ENCODE measurements at regions not wholly inside any gene's neighbourhood (a gene's known extent, or its start where the extent isn't known, plus 50 kb on each side); places are given as distances from the start of the nearest gene placed in this dataset.

DNA sequence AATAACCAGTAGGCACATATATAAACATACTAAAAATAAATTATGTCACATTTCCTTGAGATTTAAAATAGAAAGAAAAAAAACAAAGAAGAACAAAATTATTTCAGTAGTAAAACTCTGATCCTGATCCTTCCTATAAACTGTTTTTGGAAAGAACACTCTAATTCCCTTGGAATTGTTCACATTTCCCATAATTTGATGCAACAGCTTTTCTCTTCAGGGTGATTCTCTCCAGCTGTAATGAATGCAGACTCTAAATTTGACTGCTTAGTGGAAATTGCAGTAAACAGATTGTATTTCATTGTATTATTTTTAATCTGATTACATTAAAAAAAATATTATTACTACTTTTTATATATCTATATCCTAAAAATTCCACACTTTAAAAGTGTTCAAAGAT is 70.2 kb upstream of the ABI3BP start:
- TF ChIP-seq, protein P1, sequence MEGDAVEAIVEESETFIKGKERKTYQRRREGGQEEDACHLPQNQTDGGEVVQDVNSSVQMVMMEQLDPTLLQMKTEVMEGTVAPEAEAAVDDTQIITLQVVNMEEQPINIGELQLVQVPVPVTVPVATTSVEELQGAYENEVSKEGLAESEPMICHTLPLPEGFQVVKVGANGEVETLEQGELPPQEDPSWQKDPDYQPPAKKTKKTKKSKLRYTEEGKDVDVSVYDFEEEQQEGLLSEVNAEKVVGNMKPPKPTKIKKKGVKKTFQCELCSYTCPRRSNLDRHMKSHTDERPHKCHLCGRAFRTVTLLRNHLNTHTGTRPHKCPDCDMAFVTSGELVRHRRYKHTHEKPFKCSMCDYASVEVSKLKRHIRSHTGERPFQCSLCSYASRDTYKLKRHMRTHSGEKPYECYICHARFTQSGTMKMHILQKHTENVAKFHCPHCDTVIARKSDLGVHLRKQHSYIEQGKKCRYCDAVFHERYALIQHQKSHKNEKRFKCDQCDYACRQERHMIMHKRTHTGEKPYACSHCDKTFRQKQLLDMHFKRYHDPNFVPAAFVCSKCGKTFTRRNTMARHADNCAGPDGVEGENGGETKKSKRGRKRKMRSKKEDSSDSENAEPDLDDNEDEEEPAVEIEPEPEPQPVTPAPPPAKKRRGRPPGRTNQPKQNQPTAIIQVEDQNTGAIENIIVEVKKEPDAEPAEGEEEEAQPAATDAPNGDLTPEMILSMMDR (IDR thresholded peaks at IDR 0.05) = no peak
- TF ChIP-seq POLR2A (IDR thresholded peaks at IDR 0.05) = no peak

Measured in uterus (tissue), 2 donors.